ENCODE measurements at regions not wholly inside any gene's neighbourhood (a gene's known extent, or its start where the extent isn't known, plus 50 kb on each side); places are given as distances from the start of the nearest gene placed in this dataset.

DNA sequence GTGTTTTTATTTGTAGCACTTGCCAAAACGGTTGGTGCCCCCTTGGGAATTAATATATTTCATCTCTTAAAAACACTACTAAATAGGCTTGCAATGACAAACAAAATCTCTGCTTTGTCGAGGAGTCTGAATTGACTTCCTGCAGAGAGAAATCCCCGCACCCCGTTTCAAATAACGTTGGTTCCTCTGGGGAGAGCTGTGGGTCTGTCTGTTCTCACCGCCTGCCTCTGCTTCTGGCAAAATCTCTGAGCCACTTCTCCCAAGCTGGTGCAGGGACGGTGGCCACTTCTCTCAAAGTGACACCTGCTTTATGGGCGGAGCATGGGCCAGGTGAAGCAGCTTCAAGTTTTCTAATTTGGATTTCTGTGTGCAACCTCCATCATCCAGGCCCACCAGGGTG, 186.3 kb upstream of the ADARB2 start:
- no peak for TF ChIP-seq CTCF (IDR thresholded peaks at IDR 0.05 in 8 of 11, conservative IDR thresholded peaks at IDR 0.05 in 3 of 11)
- no peak for TF ChIP-seq POLR2AphosphoS5 (IDR thresholded peaks at IDR 0.05)
- TF ChIP-seq POLR2A (IDR thresholded peaks at IDR 0.05): no peak

Data from spleen (tissue), 7 donors.